ENCODE measurements at regions not wholly inside any gene's neighbourhood (a gene's known extent, or its start where the extent isn't known, plus 50 kb on each side); places are given as distances from the start of the nearest gene placed in this dataset.
A peak's percentile ranks its signal among the peaks of the same experiment; 100 is the strongest.

GRCh38 chr6:141134723-141135122 is 998.0 kb upstream of the GJE1 start:
- H3K4me1 ChIP-seq (ENCODE audit: control insufficient read depth, insufficient read depth, low read length) = no peaks in the 10 kb centered on the region
- H3K4me3 ChIP-seq (ENCODE audit: low read depth, low read length) = no peak overlapping the region
- no peaks in the 10 kb centered on the region for H3K27me3 ChIP-seq (ENCODE audit: control insufficient read depth, insufficient read depth, low read length)
- H3K9ac ChIP-seq (ENCODE audit: low read length) = no peak overlapping the region
- H3K9me3 ChIP-seq (ENCODE audit: control insufficient read depth, insufficient read depth, low read depth, low read length) = no peaks in the 10 kb centered on the region
- H3K27ac ChIP-seq (ENCODE audit: low read depth, low read length) = no peak overlapping the region
- H3K36me3 ChIP-seq (ENCODE audit: control insufficient read depth, insufficient read depth, low read length) = no peaks in the 10 kb centered on the region

- H3K4me1 ChIP-seq (ENCODE audit: control insufficient read depth, insufficient read depth, low read length) = no peaks in the 10 kb centered on the region
- H3K36me3 ChIP-seq (ENCODE audit: control insufficient read depth, insufficient read depth, low read length) = no peaks in the 10 kb centered on the region
- no peaks in the 10 kb centered on the region for H3K9me3 ChIP-seq (ENCODE audit: control insufficient read depth, insufficient read depth, low read depth, low read length)
- no peak overlapping the region for H3K9ac ChIP-seq (ENCODE audit: low read length)
- no peak overlapping the region for H3K4me3 ChIP-seq (ENCODE audit: low read depth, low read length)
- H3K27ac ChIP-seq (ENCODE audit: low read depth, low read length) = no peak overlapping the region
- no peaks in the 10 kb centered on the region for H3K27me3 ChIP-seq (ENCODE audit: control insufficient read depth, insufficient read depth, low read length)
Measured at GRCh38 chr6:141133836-141134235, 998.9 kb upstream of the GJE1 start.

- Histone ChIP-seq H3K9me3 (ENCODE audit: control insufficient read depth, insufficient read depth, low read depth, low read length) (no peaks in the 10 kb centered on the region), H3K4me3 (ENCODE audit: low read depth, low read length) (no peak overlapping the region), H3K27me3 (ENCODE audit: control insufficient read depth, insufficient read depth, low read length) (no peaks in the 10 kb centered on the region), H3K36me3 (ENCODE audit: control insufficient read depth, insufficient read depth, low read length) (no peaks in the 10 kb centered on the region), H3K4me1 (ENCODE audit: control insufficient read depth, insufficient read depth, low read length) (no peaks in the 10 kb centered on the region), H3K9ac (ENCODE audit: low read length) (no peak overlapping the region), H3K27ac (ENCODE audit: low read depth, low read length) (no peak overlapping the region)
Measured at GRCh38 chr6:141133346-141133745, 999.4 kb upstream of the GJE1 start.

- no peaks in the 10 kb centered on the region for H3K36me3 ChIP-seq (ENCODE audit: control insufficient read depth, insufficient read depth, low read length)
- H3K27me3 ChIP-seq (ENCODE audit: control insufficient read depth, insufficient read depth, low read length) = no peaks in the 10 kb centered on the region
- H3K27ac ChIP-seq (ENCODE audit: low read depth, low read length) = no peak overlapping the region
Measured at GRCh38 chr6:141131616-141132015, 1001.1 kb upstream of the GJE1 start.

GRCh38 chr6:141123497-141123896 is 1009.2 kb upstream of the GJE1 start:
- no peak overlapping the region for H3K27ac ChIP-seq (ENCODE audit: low read depth, low read length)
- no peak overlapping the region for H3K4me3 ChIP-seq (ENCODE audit: low read depth, low read length)
- H3K27me3 ChIP-seq (ENCODE audit: control insufficient read depth, insufficient read depth, low read length) = no peaks in the 10 kb centered on the region
- no peaks in the 10 kb centered on the region for H3K4me1 ChIP-seq (ENCODE audit: control insufficient read depth, insufficient read depth, low read length)
- no peak overlapping the region for H3K9ac ChIP-seq (ENCODE audit: low read length)
- no peaks in the 10 kb centered on the region for H3K9me3 ChIP-seq (ENCODE audit: control insufficient read depth, insufficient read depth, low read depth, low read length)
- no peaks in the 10 kb centered on the region for H3K36me3 ChIP-seq (ENCODE audit: control insufficient read depth, insufficient read depth, low read length)

More at GRCh38 chr6:141131616-141132015, 1001.1 kb upstream of the GJE1 start:
- no peaks in the 10 kb centered on the region for H3K9me3 ChIP-seq (ENCODE audit: control insufficient read depth, insufficient read depth, low read depth, low read length)
- no peaks in the 10 kb centered on the region for H3K4me1 ChIP-seq (ENCODE audit: control insufficient read depth, insufficient read depth, low read length)
- H3K9ac ChIP-seq (ENCODE audit: low read length) = no peak overlapping the region
- no peak overlapping the region for H3K4me3 ChIP-seq (ENCODE audit: low read depth, low read length)

GRCh38 chr6:141123049-141123448 is 1009.7 kb upstream of the GJE1 start:
- no peaks in the 10 kb centered on the region for H3K36me3 ChIP-seq (ENCODE audit: control insufficient read depth, insufficient read depth, low read length)
- H3K9ac ChIP-seq (ENCODE audit: low read length) = no peak overlapping the region
- no peaks in the 10 kb centered on the region for H3K9me3 ChIP-seq (ENCODE audit: control insufficient read depth, insufficient read depth, low read depth, low read length)
- H3K4me3 ChIP-seq (ENCODE audit: low read depth, low read length) = no peak overlapping the region
- no peaks in the 10 kb centered on the region for H3K27me3 ChIP-seq (ENCODE audit: control insufficient read depth, insufficient read depth, low read length)
- H3K4me1 ChIP-seq (ENCODE audit: control insufficient read depth, insufficient read depth, low read length) = no peaks in the 10 kb centered on the region
- no peak overlapping the region for H3K27ac ChIP-seq (ENCODE audit: low read depth, low read length)

- no peak overlapping the region for H3K9ac ChIP-seq (ENCODE audit: low read length)
- H3K36me3 ChIP-seq (ENCODE audit: control insufficient read depth, insufficient read depth, low read length) = no peaks in the 10 kb centered on the region
- no peaks in the 10 kb centered on the region for H3K27me3 ChIP-seq (ENCODE audit: control insufficient read depth, insufficient read depth, low read length)
- no peak overlapping the region for H3K27ac ChIP-seq (ENCODE audit: low read depth, low read length)
- H3K4me3 ChIP-seq (ENCODE audit: low read depth, low read length) = no peak overlapping the region
- no peaks in the 10 kb centered on the region for H3K4me1 ChIP-seq (ENCODE audit: control insufficient read depth, insufficient read depth, low read length)
- no peaks in the 10 kb centered on the region for H3K9me3 ChIP-seq (ENCODE audit: control insufficient read depth, insufficient read depth, low read depth, low read length)
Measured at GRCh38 chr6:141118991-141119390, 1013.7 kb upstream of the GJE1 start.

GRCh38 chr6:141117874-141118273 is 1014.9 kb upstream of the GJE1 start:
- Histone ChIP-seq H3K9me3 (ENCODE audit: control insufficient read depth, insufficient read depth, low read depth, low read length) (no peaks in the 10 kb centered on the region), H3K4me1 (ENCODE audit: control insufficient read depth, insufficient read depth, low read length) (no peaks in the 10 kb centered on the region), H3K27ac (ENCODE audit: low read depth, low read length) (no peak overlapping the region), H3K4me3 (ENCODE audit: low read depth, low read length) (no peak overlapping the region), H3K36me3 (ENCODE audit: control insufficient read depth, insufficient read depth, low read length) (no peaks in the 10 kb centered on the region), H3K27me3 (ENCODE audit: control insufficient read depth, insufficient read depth, low read length) (no peaks in the 10 kb centered on the region), H3K9ac (ENCODE audit: low read length) (no peak overlapping the region)

GRCh38 chr6:141110481-141110880 is 1022.2 kb upstream of the GJE1 start:
- H3K4me3 ChIP-seq (ENCODE audit: low read depth, low read length) = no peak overlapping the region
- H3K27ac ChIP-seq (ENCODE audit: low read depth, low read length) = no peak overlapping the region
- H3K27me3 ChIP-seq (ENCODE audit: control insufficient read depth, insufficient read depth, low read length) = no peaks in the 10 kb centered on the region
- H3K9ac ChIP-seq (ENCODE audit: low read length) = no peak overlapping the region
- no peaks in the 10 kb centered on the region for H3K36me3 ChIP-seq (ENCODE audit: control insufficient read depth, insufficient read depth, low read length)
- no peaks in the 10 kb centered on the region for H3K9me3 ChIP-seq (ENCODE audit: control insufficient read depth, insufficient read depth, low read depth, low read length)
- H3K4me1 ChIP-seq (ENCODE audit: control insufficient read depth, insufficient read depth, low read length) = peaks cover 27% of the 10 kb centered on the region

GRCh38 chr6:141107591-141108160 is 1025.0 kb upstream of the GJE1 start:
- H3K4me3 ChIP-seq (ENCODE audit: low read depth, low read length) = no peak overlapping the region
- no peak overlapping the region for H3K9ac ChIP-seq (ENCODE audit: low read length)
- H3K27me3 ChIP-seq (ENCODE audit: control insufficient read depth, insufficient read depth, low read length) = no peaks in the 10 kb centered on the region
- peaks cover 6% of the 10 kb centered on the region; the same call in 1 of the 2 replicates for H3K9me3 ChIP-seq (ENCODE audit: control insufficient read depth, insufficient read depth, low read depth, low read length)
- no peaks in the 10 kb centered on the region for H3K36me3 ChIP-seq (ENCODE audit: control insufficient read depth, insufficient read depth, low read length)
- H3K27ac ChIP-seq (ENCODE audit: low read depth, low read length) = no peak overlapping the region
- H3K4me1 ChIP-seq (ENCODE audit: control insufficient read depth, insufficient read depth, low read length) = peaks cover 31% of the 10 kb centered on the region

GRCh38 chr6:141105481-141105880 is 1027.2 kb upstream of the GJE1 start:
- Histone ChIP-seq H3K27me3 (ENCODE audit: control insufficient read depth, insufficient read depth, low read length) (no peaks in the 10 kb centered on the region), H3K36me3 (ENCODE audit: control insufficient read depth, insufficient read depth, low read length) (no peaks in the 10 kb centered on the region), H3K9me3 (ENCODE audit: control insufficient read depth, insufficient read depth, low read depth, low read length) (peaks cover 6% of the 10 kb centered on the region; the same call in 1 of the 2 replicates), H3K4me1 (ENCODE audit: control insufficient read depth, insufficient read depth, low read length) (peaks cover 21% of the 10 kb centered on the region), H3K9ac (ENCODE audit: low read length) (no peak overlapping the region), H3K4me3 (ENCODE audit: low read depth, low read length) (no peak overlapping the region), H3K27ac (ENCODE audit: low read depth, low read length) (peak overlapping the region; percentile 79)

GRCh38 chr6:141103246-141103645 is 1029.5 kb upstream of the GJE1 start:
- peaks cover 21% of the 10 kb centered on the region for H3K4me1 ChIP-seq (ENCODE audit: control insufficient read depth, insufficient read depth, low read length)
- H3K36me3 ChIP-seq (ENCODE audit: control insufficient read depth, insufficient read depth, low read length) = no peaks in the 10 kb centered on the region
- H3K27me3 ChIP-seq (ENCODE audit: control insufficient read depth, insufficient read depth, low read length) = no peaks in the 10 kb centered on the region
- H3K4me3 ChIP-seq (ENCODE audit: low read depth, low read length) = no peak overlapping the region
- H3K27ac ChIP-seq (ENCODE audit: low read depth, low read length) = no peak overlapping the region
- H3K9ac ChIP-seq (ENCODE audit: low read length) = no peak overlapping the region
- H3K9me3 ChIP-seq (ENCODE audit: control insufficient read depth, insufficient read depth, low read depth, low read length) = peaks cover 6% of the 10 kb centered on the region; the same call in 1 of the 2 replicates
